WTC11 (cell line): ENCODE measurements at regions not wholly inside any gene's neighbourhood (a gene's known extent, or its start where the extent isn't known, plus 50 kb on each side); places are given as distances from the start of the nearest gene placed in this dataset.

Experiments
- ATAC-seq: fragments of 200-7000 bp; cut with Tn5 transposase; 2 replicates; pipeline ENCODE4 v1.10.0; 2021; ENCODE audit warnings: mild to moderate bottlenecking, moderate library complexity
- CTCF ChIA-PET: fragments of 300-600 bp; sonication (Branson Sonifier 250); formaldehyde crosslinking; loops from one replicate; lab custom pipeline; 2021; ENCODE audit warnings: antibody characterized with exemption; lab: Charles Lee
- POLR2A ChIA-PET: fragments of 350-600 bp; sonication (Branson Sonifier 250); formaldehyde crosslinking; loops from one replicate; lab custom pipeline; 2021; ENCODE audit warnings: antibody characterized with exemption; lab: Charles Lee
- DNase-seq: peaks from one replicate; pipeline ENCODE4 v3.0.0; 2021; ENCODE audit warnings: low spot score
- H3K27ac Mint-ChIP-seq: 2 replicates; pipeline ENCODE4 v1.8.0; 2021; ENCODE audit warnings: mixed read lengths
- H3K27me3 Mint-ChIP-seq: 2 replicates; pipeline ENCODE4 v1.8.0; 2021; ENCODE audit warnings: low read depth, mild to moderate bottlenecking, moderate library complexity, mixed read lengths
- H3K36me3 Mint-ChIP-seq: 2 replicates; pipeline ENCODE4 v1.8.0; 2021; ENCODE audit warnings: mixed read lengths
- H3K4me1 Mint-ChIP-seq: 2 replicates; pipeline ENCODE4 v1.8.0; 2022; ENCODE audit warnings: mixed read lengths
- H3K4me3 Mint-ChIP-seq: 2 replicates; pipeline ENCODE4 v1.8.0; 2021; ENCODE audit warnings: mild to moderate bottlenecking, moderate library complexity, mixed read lengths
- H3K9me3 Mint-ChIP-seq: 2 replicates; pipeline ENCODE4 v1.8.0; 2021; ENCODE audit warnings: mixed read lengths
- ATF3 ChIP-seq: sonication (generic); formaldehyde crosslinking; conservative IDR thresholded peaks from 2 replicates; pipeline ENCODE4 v1.8.1; 2022; ENCODE audit warnings: mild to moderate bottlenecking, missing genetic modification reagents
- CREB1 ChIP-seq: sonication (generic); formaldehyde crosslinking; IDR thresholded peaks from 2 replicates; pipeline ENCODE4 v1.8.0; 2023; ENCODE audit warnings: mild to moderate bottlenecking, missing genetic modification reagents
- E2F4 ChIP-seq: sonication (generic); formaldehyde crosslinking; IDR thresholded peaks from 2 replicates; pipeline ENCODE4 v1.8.1; 2022; ENCODE audit warnings: low read depth, mild to moderate bottlenecking, moderate library complexity, missing genetic modification reagents, borderline replicate concordance
- ESRRA ChIP-seq: sonication (generic); formaldehyde crosslinking; IDR thresholded peaks from 2 replicates; pipeline ENCODE4 v1.8.1; 2022; ENCODE audit warnings: mild to moderate bottlenecking, missing genetic modification reagents, borderline replicate concordance
- ETV6 ChIP-seq: sonication (generic); formaldehyde crosslinking; IDR thresholded peaks from 2 replicates; pipeline ENCODE4 v1.8.1; 2022; ENCODE audit warnings: mild to moderate bottlenecking, missing genetic modification reagents
- FOXK1 ChIP-seq: sonication (generic); formaldehyde crosslinking; IDR thresholded peaks from 2 replicates; pipeline ENCODE4 v1.8.0; 2022; ENCODE audit warnings: mild to moderate bottlenecking, moderate library complexity, missing genetic modification reagents
- GABPB1 ChIP-seq: sonication (generic); formaldehyde crosslinking; IDR thresholded peaks from 2 replicates; pipeline ENCODE4 v1.8.1; 2023; ENCODE audit warnings: mild to moderate bottlenecking, missing genetic modification reagents
- GRHL2 ChIP-seq: fragments of 250-450 bp; sonication (Bioruptor Pico); IDR thresholded peaks from 2 replicates; pipeline ENCODE4 v1.8.0; 2022; ENCODE audit warnings: mild to moderate bottlenecking, moderate library complexity; ENCODE audit not compliant: insufficient replicate concordance, severe bottlenecking
- GTF2I ChIP-seq: fragments of 250-450 bp; sonication (Bioruptor Pico); conservative IDR thresholded peaks from 2 replicates; pipeline ENCODE4 v1.4.0; 2021; ENCODE audit warnings: mild to moderate bottlenecking
- MLX ChIP-seq: sonication (generic); formaldehyde crosslinking; IDR thresholded peaks from 2 replicates; pipeline ENCODE4 v1.8.1; 2023; ENCODE audit warnings: mild to moderate bottlenecking, missing genetic modification reagents, moderate library complexity
- NFE2L1 ChIP-seq: sonication (generic); formaldehyde crosslinking; IDR thresholded peaks from 2 replicates; pipeline ENCODE4 v1.8.1; 2023; ENCODE audit warnings: missing genetic modification reagents
- OVOL2 ChIP-seq: fragments of 250-450 bp; sonication (Bioruptor Pico); IDR thresholded peaks from 2 replicates; pipeline ENCODE4 v1.9.0; 2021; ENCODE audit warnings: mild to moderate bottlenecking, borderline replicate concordance
- RELA ChIP-seq: sonication (generic); formaldehyde crosslinking; IDR thresholded peaks from 2 replicates; pipeline ENCODE4 v1.8.1; 2022; ENCODE audit warnings: missing genetic modification reagents, mild to moderate bottlenecking, borderline replicate concordance
- SMAD4 ChIP-seq: sonication (generic); formaldehyde crosslinking; IDR thresholded peaks from 2 replicates; pipeline ENCODE4 v1.8.0; 2022; ENCODE audit warnings: mild to moderate bottlenecking, missing genetic modification reagents
- SP1 ChIP-seq: sonication (generic); formaldehyde crosslinking; conservative IDR thresholded peaks from 2 replicates; pipeline ENCODE4 v1.8.1; 2022; ENCODE audit warnings: missing genetic modification reagents
- USF2 ChIP-seq: sonication (generic); formaldehyde crosslinking; IDR thresholded peaks from 2 replicates; pipeline ENCODE4 v1.8.1; 2023; ENCODE audit warnings: mild to moderate bottlenecking, missing genetic modification reagents, moderate library complexity
- ZBTB21 ChIP-seq: sonication (generic); formaldehyde crosslinking; IDR thresholded peaks from 2 replicates; pipeline ENCODE4 v1.8.1; 2023; ENCODE audit warnings: mild to moderate bottlenecking, missing genetic modification reagents, borderline replicate concordance
- ZMAT4 ChIP-seq: fragments of 250-450 bp; sonication (Bioruptor Pico); IDR thresholded peaks from 2 replicates; pipeline ENCODE4 v1.9.0; 2021; ENCODE audit warnings: mild to moderate bottlenecking
- ZNF121 ChIP-seq: sonication (generic); formaldehyde crosslinking; IDR thresholded peaks from 2 replicates; pipeline ENCODE4 v1.8.0; 2023; ENCODE audit warnings: missing genetic modification reagents
- ZNF281 ChIP-seq: sonication (generic); formaldehyde crosslinking; IDR thresholded peaks from 2 replicates; pipeline ENCODE4 v1.8.0; 2023; ENCODE audit warnings: mild to moderate bottlenecking, missing genetic modification reagents
- ZNF423 ChIP-seq: fragments of 250-450 bp; sonication (Bioruptor Pico); IDR thresholded peaks from 2 replicates; pipeline ENCODE4 v2.1.2; 2022; ENCODE audit warnings: mild to moderate bottlenecking, moderate library complexity
- ZNF512 ChIP-seq: sonication (generic); formaldehyde crosslinking; IDR thresholded peaks from 2 replicates; pipeline ENCODE4 v1.8.1; 2022; ENCODE audit warnings: missing genetic modification reagents, borderline replicate concordance
- ZNF671 ChIP-seq: fragments of 250-450 bp; sonication (Bioruptor Pico); IDR thresholded peaks from 2 replicates; pipeline ENCODE4 v1.8.0; 2021; ENCODE audit warnings: mild to moderate bottlenecking

- TF ChIP-seq USF2 (CRISPR knock-in tag): no peak
Observed at GRCh38 chr10:63724922-63725321, 203.7 kb downstream of the REEP3 start (continued).

GRCh38 chr10:63726867-63727266 lies 205.7 kb downstream of the REEP3 start:
- Mint-ChIP-seq H3K27me3 (no peaks in the 10 kb centered on the region), H3K36me3 (no peaks in the 10 kb centered on the region)
- POLR2A ChIA-PET: no interaction called here

GRCh38 chr10:63727636-63728035 lies 206.4 kb downstream of the REEP3 start:
- no peak overlapping the region for H3K27ac Mint-ChIP-seq
- CTCF ChIA-PET: interaction anchor here (1.0 kb wide), 1 partner anchor 24 kb away, joined by 3 read pairs; no protein-coding TSS in a partner anchor
- H3K36me3 Mint-ChIP-seq: no peaks in the 10 kb centered on the region
- H3K4me1 Mint-ChIP-seq: peaks cover 2% of the 10 kb centered on the region; the same call in 1 of the 2 replicates
- DNase-seq (no peak), ATAC-seq (no peak)
- no peak for TF ChIP-seq RELA (CRISPR knock-in tag)
- TF ChIP-seq, all 79 proteins: peak for 0
- Mint-ChIP-seq H3K27me3 (no peaks in the 10 kb centered on the region), H3K4me3 (no peak overlapping the region), H3K9me3 (0 out of 2 replicates have a peak, but pooled peaks cover 3% of the 10 kb centered on the region)
- POLR2A ChIA-PET: no interaction called here

More at GRCh38 chr10:63726867-63727266, 205.7 kb downstream of the REEP3 start:
- no peak overlapping the region for H3K27ac Mint-ChIP-seq
- H3K4me3 Mint-ChIP-seq: no peak overlapping the region
- peaks cover 5% of the 10 kb centered on the region; the same call in 1 of the 2 replicates for H3K4me1 Mint-ChIP-seq
- 0 out of 2 replicates have a peak, but pooled peaks cover 3% of the 10 kb centered on the region for H3K9me3 Mint-ChIP-seq
- CTCF ChIA-PET: no interaction called here
- no peak for ATAC-seq
- no peak for TF ChIP-seq ZNF671 (CRISPR knock-in tag)
- no peak for TF ChIP-seq OVOL2 (CRISPR knock-in tag)
- TF ChIP-seq SMAD4: no peak
- TF ChIP-seq ZMAT4 (CRISPR knock-in tag): no peak
- no peak for TF ChIP-seq FOXK1 (CRISPR knock-in tag)
- TF ChIP-seq GRHL2 (CRISPR knock-in tag): no peak
- TF ChIP-seq SP1 (CRISPR knock-in tag): no peak
- no peak for TF ChIP-seq ZNF423 (CRISPR knock-in tag)
- no peak for TF ChIP-seq ETV6 (CRISPR knock-in tag)
- TF ChIP-seq MLX (CRISPR knock-in tag): no peak
- no peak for TF ChIP-seq E2F4 (CRISPR knock-in tag)
- TF ChIP-seq NFE2L1 (CRISPR knock-in tag): no peak
- TF ChIP-seq ZNF121: no peak
- TF ChIP-seq ESRRA (CRISPR knock-in tag): no peak
- TF ChIP-seq, all 79 proteins: peak for 0
- DNase-seq: no peak

GRCh38 chr10:63735305-63735704 lies 214.1 kb downstream of the REEP3 start:
- no peaks in the 10 kb centered on the region for H3K4me1 Mint-ChIP-seq
- H3K4me3 Mint-ChIP-seq: no peak overlapping the region
- ATAC-seq: no peak
- H3K36me3 Mint-ChIP-seq: no peaks in the 10 kb centered on the region
- ChIA-PET POLR2A (no interaction called here), CTCF (interaction anchor here (1.7 kb wide), 1 partner anchor 15 kb away, joined by 6 read pairs; no protein-coding TSS in a partner anchor)
- H3K9me3 Mint-ChIP-seq: no peaks in the 10 kb centered on the region
- TF ChIP-seq GABPB1 (CRISPR knock-in tag) (no peak), GTF2I (CRISPR knock-in tag) (no peak), ATF3 (no peak), ZBTB21 (CRISPR knock-in tag) (no peak), OVOL2 (CRISPR knock-in tag) (no peak), ZNF281 (CRISPR knock-in tag) (no peak), CREB1 (CRISPR knock-in tag) (no peak), SMAD4 (no peak), ZNF512 (no peak)
- no peak for DNase-seq
- H3K27me3 Mint-ChIP-seq: no peaks in the 10 kb centered on the region
- no peak overlapping the region for H3K27ac Mint-ChIP-seq
